ENCODE measurements at regions not wholly inside any gene's neighbourhood (a gene's known extent, or its start where the extent isn't known, plus 50 kb on each side); places are given as distances from the start of the nearest gene placed in this dataset.

GRCh38 chr2:100670232-100670631 lies 107.4 kb downstream of the PDCL3 start:
- no peak overlapping the region for H3K4me3 ChIP-seq (ENCODE audit: control extremely low read depth in 1 of 5, extremely low read depth in 1 of 5, insufficient read depth in 1 of 5, low read depth in 2 of 5, low read length in 4 of 5)
- no peak overlapping the region for H2AFZ ChIP-seq (ENCODE audit: insufficient read depth, low read depth, low read length, poor library complexity, severe bottlenecking)
- TF ChIP-seq CTCF (IDR thresholded peaks at IDR 0.05) (no peak), EZH2 (IDR thresholded peaks at IDR 0.05; ENCODE audit: borderline replicate concordance, insufficient read depth, low read depth, low read length, poor library complexity, severe bottlenecking) (no peak)
- H3K27ac ChIP-seq (ENCODE audit: low read length in 2 of 2): no peak overlapping the region
- no peak for ATAC-seq (ENCODE audit: low read depth)
- H3K27me3 ChIP-seq (replicated peaks in 1 of 4; ENCODE audit: control extremely low read depth in 1 of 4, control insufficient read depth in 3 of 4, insufficient read depth in 4 of 4, low read length in 3 of 4): peaks cover 0 to 5% (median 0%) of the 10 kb centered on the region in 4 experiments
- H3K4me1 Mint-ChIP-seq: no peaks in the 10 kb centered on the region
- H3K4me2 ChIP-seq (replicated peaks; ENCODE audit: low read depth, low read length, poor library complexity, severe bottlenecking): no peak overlapping the region
- no peaks in the 10 kb centered on the region for H3K9me3 Mint-ChIP-seq (ENCODE audit: insufficient read depth)
- intact Hi-C loops (cut with micrococcal nuclease): no loop called here
- WGBS (ENCODE audit: insufficient coverage): 96% methylated on average over 5 of the region's 5 CpGs
- H3K4me1 ChIP-seq (ENCODE audit: control insufficient read depth in 2 of 2, insufficient read depth in 2 of 2, low read length in 2 of 2): no peaks in the 10 kb centered on the region
- H3K9me3 ChIP-seq (ENCODE audit: control extremely low read depth in 1 of 3, control insufficient read depth in 2 of 3, insufficient read depth in 1 of 3, low read length in 2 of 3): no peaks in the 10 kb centered on the region
- DNase-seq: no peak
- H3K4me3 Mint-ChIP-seq: no peak overlapping the region
- no peak overlapping the region for H3K9ac ChIP-seq (ENCODE audit: low read length)
- H4K20me1 ChIP-seq (ENCODE audit: control insufficient read depth, insufficient read depth, low read length, poor library complexity, severe bottlenecking): no peaks in the 10 kb centered on the region
- CTCF ChIA-PET: no interaction called here
- H3K27me3 Mint-ChIP-seq: peaks cover 18% of the 10 kb centered on the region
- H3K27ac Mint-ChIP-seq: no peak overlapping the region
- H3K36me3 ChIP-seq (replicated peaks in 1 of 2; ENCODE audit: control extremely low read depth in 1 of 2, control insufficient read depth in 1 of 2, extremely low read depth in 1 of 2, insufficient read depth in 2 of 2, low read length in 1 of 2): no peaks in the 10 kb centered on the region
- POLR2A ChIA-PET: no interaction called here
- H3K79me2 ChIP-seq (ENCODE audit: control insufficient read depth, insufficient read depth, low read length): no peaks in the 10 kb centered on the region

GRCh38 chr2:100673115-100673514 lies 110.3 kb downstream of the PDCL3 start:
- H3K4me1 Mint-ChIP-seq: no peaks in the 10 kb centered on the region
- Histone ChIP-seq H3K36me3 (replicated peaks in 1 of 2; ENCODE audit: control extremely low read depth in 1 of 2, control insufficient read depth in 1 of 2, extremely low read depth in 1 of 2, insufficient read depth in 2 of 2, low read length in 1 of 2) (no peaks in the 10 kb centered on the region), H3K27ac (ENCODE audit: low read length in 2 of 2) (no peak overlapping the region), H3K4me2 (replicated peaks; ENCODE audit: low read depth, low read length, poor library complexity, severe bottlenecking) (no peak overlapping the region), H3K27me3 (replicated peaks in 1 of 4; ENCODE audit: control extremely low read depth in 1 of 4, control insufficient read depth in 3 of 4, insufficient read depth in 4 of 4, low read length in 3 of 4) (peaks cover 0 to 5% (median 0%) of the 10 kb centered on the region in 4 experiments), H3K9me3 (ENCODE audit: control extremely low read depth in 1 of 3, control insufficient read depth in 2 of 3, insufficient read depth in 1 of 3, low read length in 2 of 3) (no peaks in the 10 kb centered on the region), H2AFZ (ENCODE audit: insufficient read depth, low read depth, low read length, poor library complexity, severe bottlenecking) (no peak overlapping the region), H3K4me3 (ENCODE audit: control extremely low read depth in 1 of 5, extremely low read depth in 1 of 5, insufficient read depth in 1 of 5, low read depth in 2 of 5, low read length in 4 of 5) (no peak overlapping the region), H4K20me1 (ENCODE audit: control insufficient read depth, insufficient read depth, low read length, poor library complexity, severe bottlenecking) (no peaks in the 10 kb centered on the region), H3K79me2 (ENCODE audit: control insufficient read depth, insufficient read depth, low read length) (no peaks in the 10 kb centered on the region), H3K9ac (ENCODE audit: low read length) (no peak overlapping the region), H3K4me1 (ENCODE audit: control insufficient read depth in 2 of 2, insufficient read depth in 2 of 2, low read length in 2 of 2) (no peaks in the 10 kb centered on the region)
- WGBS (ENCODE audit: insufficient coverage): 92% methylated on average over 5 of the region's 8 CpGs
- peaks cover 21% of the 10 kb centered on the region for H3K27me3 Mint-ChIP-seq
- H3K9me3 Mint-ChIP-seq (ENCODE audit: insufficient read depth): no peaks in the 10 kb centered on the region
- ChIA-PET CTCF (no interaction called here), POLR2A (no interaction called here)
- DNase-seq (no peak), ATAC-seq (ENCODE audit: low read depth) (no peak)
- no peak overlapping the region for H3K27ac Mint-ChIP-seq
- TF ChIP-seq CTCF (IDR thresholded peaks at IDR 0.05): no peak
- no peak overlapping the region for H3K4me3 Mint-ChIP-seq
- intact Hi-C loops (cut with micrococcal nuclease): no loop called here
